Lower leg skin (tissue), 4 donors: ENCODE measurements at regions not wholly inside any gene's neighbourhood (a gene's known extent, or its start where the extent isn't known, plus 50 kb on each side); places are given as distances from the start of the nearest gene placed in this dataset.
A peak's percentile ranks its signal among the peaks of the same experiment; 100 is the strongest.

ENCODE experiments used
- DNase-seq, 2 donors: peaks; one replicate each; pipeline ENCODE4 v3.0.0-alpha.2; 2019; ENCODE audit warnings: low spot score in 2 of 2
- H3K4me3 ChIP-seq: fragments of 200-600 bp; sonication (generic); 2 replicates; pipeline ENCODE4 v1.5.1; 2017; ENCODE audit warnings: mild to moderate bottlenecking, low read depth; ENCODE audit not compliant: poor library complexity, severe bottlenecking
- CTCF ChIP-seq, 3 donors: fragments of 450-650 bp; IDR thresholded peaks; one replicate each; pipeline ENCODE4 v1.5.1; 2016; ENCODE audit warnings: antibody characterized with exemption in 3 of 3, mild to moderate bottlenecking in 3 of 3, moderate library complexity in 2 of 3
- POLR2A ChIP-seq, 2 donors: fragments of 450-650 bp; IDR thresholded peaks; one replicate each; pipeline ENCODE4 v1.6.1; 2016 to 2017; ENCODE audit warnings: antibody characterized with exemption in 2 of 2, mild to moderate bottlenecking in 1 of 2, moderate library complexity in 1 of 2
- WGBS, 2 donors: methylation state at CpG; one replicate each; pipeline ENCODE4 v1.1.5; 2018; 5-methylcytosine and 5-hydroxymethylcytosine counted together
- intact Hi-C: fragments of 100-400 bp; cut with DNase I; formaldehyde crosslinking; loops from one replicate; pipeline ENCODE4 v1.15.0; 2023; ENCODE audit warnings: low total_unique reads

- intact Hi-C loops: no loop called here
- H3K4me3 ChIP-seq: no peak overlapping the region
- DNase-seq: peak in 1 of 2 donors; percentile 81
- 85 to 86% methylated on average over 34 to 37 of the region's 37 CpGs for WGBS, 2 donors
- TF ChIP-seq CTCF (IDR thresholded peaks at IDR 0.05) (no peak), POLR2A (IDR thresholded peaks at IDR 0.05) (no peak)
Observed at GRCh38 chr22:48902001-48902869, 925.4 kb downstream of the BRD1 start.

- DNase-seq: peak in 1 of 2 donors; percentile 70
- H3K4me3 ChIP-seq: no peak overlapping the region
- WGBS, 2 donors: 80 to 84% methylated on average over 6 to 8 of the region's 12 CpGs
- TF ChIP-seq CTCF (IDR thresholded peaks at IDR 0.05): no peak
- no peak for TF ChIP-seq POLR2A (IDR thresholded peaks at IDR 0.05)
- intact Hi-C loops: no loop called here
Observed at GRCh38 chr22:48901324-48901723, 926.3 kb downstream of the BRD1 start.

GRCh38 chr22:48900626-48901025 is 927.0 kb downstream of the BRD1 start:
- H3K4me3 ChIP-seq: no peak overlapping the region
- WGBS, 2 donors: 80 to 81% methylated on average over 9 of the region's 9 CpGs
- DNase-seq: peak in 1 of 2 donors; percentile 48
- intact Hi-C loops: no loop called here
- TF ChIP-seq CTCF (IDR thresholded peaks at IDR 0.05) (no peak), POLR2A (IDR thresholded peaks at IDR 0.05) (no peak)

- no peak overlapping the region for H3K4me3 ChIP-seq
- 61 to 80% methylated on average over 1 to 2 of the region's 2 CpGs for WGBS, 2 donors
- peak in 1 of 2 donors; percentile 26 for DNase-seq
- TF ChIP-seq CTCF (IDR thresholded peaks at IDR 0.05): no peak
- no peak for TF ChIP-seq POLR2A (IDR thresholded peaks at IDR 0.05)
- intact Hi-C loops: no loop called here
Observed at GRCh38 chr22:48900327-48900597, 927.4 kb downstream of the BRD1 start.

- DNase-seq: peak in 1 of 2 donors; percentile 75
- intact Hi-C loops: no loop called here
- no peak for TF ChIP-seq POLR2A (IDR thresholded peaks at IDR 0.05)
- no peak for TF ChIP-seq CTCF (IDR thresholded peaks at IDR 0.05)
- WGBS, 2 donors: 84 to 89% methylated on average over 38 to 40 of the region's 42 CpGs
- no peak overlapping the region for H3K4me3 ChIP-seq
Observed at GRCh38 chr22:48899523-48900326, 927.9 kb downstream of the BRD1 start.
